ENCODE measurements at regions not wholly inside any gene's neighbourhood (a gene's known extent, or its start where the extent isn't known, plus 50 kb on each side); places are given as distances from the start of the nearest gene placed in this dataset.

DNA sequence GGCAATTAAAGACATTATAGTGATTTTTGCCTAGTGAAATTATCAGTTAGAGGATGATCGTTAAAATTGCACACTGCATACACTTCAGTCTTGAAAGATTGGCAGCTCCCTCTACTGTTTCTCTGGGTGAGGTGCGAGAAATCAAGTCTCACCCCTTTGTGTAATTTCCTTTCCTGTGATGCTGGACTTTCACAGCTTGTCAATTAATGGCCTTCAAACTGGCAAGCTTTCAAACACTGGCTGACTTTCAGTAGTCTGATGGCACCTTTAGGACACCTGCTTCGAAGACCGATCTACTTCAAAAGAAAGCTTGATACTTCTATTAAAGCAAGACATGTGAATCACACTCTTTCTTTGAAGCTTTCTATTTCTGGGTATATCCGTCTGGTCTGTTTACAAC lies 706.7 kb upstream of the PTPRD start:
- peak; percentile 6 for DNase-seq (ENCODE audit: low read depth, low spot score)

DNA sequence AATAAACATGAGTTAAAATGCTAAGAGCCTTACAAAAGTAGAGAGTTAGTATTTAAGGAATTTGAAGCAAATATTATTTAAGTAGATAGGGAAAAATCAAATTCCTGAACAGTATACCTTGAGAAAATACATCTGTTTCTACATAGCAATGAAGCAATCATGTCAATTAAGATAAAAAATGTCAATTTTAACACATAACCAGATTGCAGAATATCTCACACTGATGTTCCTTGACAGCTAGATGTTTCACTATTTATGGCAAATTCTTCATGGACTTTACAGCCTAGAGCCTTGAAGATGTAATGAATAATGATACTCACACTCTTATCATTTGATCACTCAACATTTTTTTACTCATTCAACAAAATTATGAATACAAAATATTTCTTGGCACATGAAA lies 708.2 kb upstream of the PTPRD start:
- no peaks in the 10 kb centered on the region for H3K9me3 ChIP-seq (replicated peaks; ENCODE audit: control insufficient read depth, insufficient read depth, low read length)
- POLR2A ChIA-PET = no interaction called here

More for the DNA sequence above, 706.7 kb upstream of the PTPRD start:
- Histone ChIP-seq H3K79me2 (ENCODE audit: control insufficient read depth, insufficient read depth, low read length) (no peaks in the 10 kb centered on the region), H3K4me1 (ENCODE audit: control insufficient read depth, extremely low read depth, insufficient read depth, low read length) (no peaks in the 10 kb centered on the region), H3K9me3 (replicated peaks; ENCODE audit: control insufficient read depth, insufficient read depth, low read length) (no peaks in the 10 kb centered on the region), H3K4me2 (ENCODE audit: insufficient read depth, low read length) (no peak overlapping the region), H2AFZ (ENCODE audit: low read depth, low read length) (no peak overlapping the region), H3K36me3 (ENCODE audit: control insufficient read depth in 2 of 2, extremely low read depth in 1 of 2, insufficient read depth in 2 of 2, low read length in 2 of 2) (no peaks in the 10 kb centered on the region), H3K27me3 (ENCODE audit: control insufficient read depth in 2 of 2, insufficient read depth in 2 of 2, low read length in 2 of 2) (no peaks in the 10 kb centered on the region), H3K27ac (ENCODE audit: insufficient read depth, low read depth, low read length) (no peak overlapping the region), H3K9ac (replicated peaks; ENCODE audit: extremely low read depth, insufficient read depth, low read length) (no peak overlapping the region), H4K20me1 (replicated peaks; ENCODE audit: control insufficient read depth, extremely low read depth, insufficient read depth, low read length) (no peaks in the 10 kb centered on the region), H3K4me3 (replicated peaks in 1 of 3; ENCODE audit: insufficient read depth in 1 of 3, low read depth in 1 of 3, low read length in 3 of 3) (no peak overlapping the region), H3K9me1 (replicated peaks; ENCODE audit: control insufficient read depth, extremely low read depth, insufficient read depth, low read length) (no peaks in the 10 kb centered on the region)
- no TSS peak for BruUV-seq (replicated peaks)
- TF ChIP-seq GATA2 (IDR thresholded peaks at IDR 0.05; ENCODE audit: insufficient read depth, insufficient read length, low read depth, low read length) = no peak
- TF ChIP-seq, protein P1, sequence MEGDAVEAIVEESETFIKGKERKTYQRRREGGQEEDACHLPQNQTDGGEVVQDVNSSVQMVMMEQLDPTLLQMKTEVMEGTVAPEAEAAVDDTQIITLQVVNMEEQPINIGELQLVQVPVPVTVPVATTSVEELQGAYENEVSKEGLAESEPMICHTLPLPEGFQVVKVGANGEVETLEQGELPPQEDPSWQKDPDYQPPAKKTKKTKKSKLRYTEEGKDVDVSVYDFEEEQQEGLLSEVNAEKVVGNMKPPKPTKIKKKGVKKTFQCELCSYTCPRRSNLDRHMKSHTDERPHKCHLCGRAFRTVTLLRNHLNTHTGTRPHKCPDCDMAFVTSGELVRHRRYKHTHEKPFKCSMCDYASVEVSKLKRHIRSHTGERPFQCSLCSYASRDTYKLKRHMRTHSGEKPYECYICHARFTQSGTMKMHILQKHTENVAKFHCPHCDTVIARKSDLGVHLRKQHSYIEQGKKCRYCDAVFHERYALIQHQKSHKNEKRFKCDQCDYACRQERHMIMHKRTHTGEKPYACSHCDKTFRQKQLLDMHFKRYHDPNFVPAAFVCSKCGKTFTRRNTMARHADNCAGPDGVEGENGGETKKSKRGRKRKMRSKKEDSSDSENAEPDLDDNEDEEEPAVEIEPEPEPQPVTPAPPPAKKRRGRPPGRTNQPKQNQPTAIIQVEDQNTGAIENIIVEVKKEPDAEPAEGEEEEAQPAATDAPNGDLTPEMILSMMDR (IDR thresholded peaks at IDR 0.05; ENCODE audit: extremely low read depth in 1 of 2, insufficient read depth in 1 of 2, low read depth in 1 of 2, low read length in 2 of 2) = peak; percentile 21 to 25
- CTCF ChIA-PET = interaction anchor here (0.6 to 1.4 kb wide), 3 partner anchors 21 to 707 kb away, joined by 3 to 15 read pairs (median 4); no protein-coding TSS in a partner anchor
- FAIRE-seq = no peak
- dilution Hi-C loops (cut with MboI; ENCODE audit: extremely low pct_ligation_motif_present, low sequenced_read_pairs) = no loop called here
- POLR2A ChIA-PET = no interaction called here
- intact Hi-C loops (cut with micrococcal nuclease) = loop anchor here (2.0 kb wide), 2 partner anchors 463 to 953 kb away; no protein-coding TSS in a partner anchor

More for the DNA sequence above, 708.2 kb upstream of the PTPRD start:
- Histone ChIP-seq H3K4me2 (ENCODE audit: insufficient read depth, low read length) (no peak overlapping the region), H3K27ac (ENCODE audit: insufficient read depth, low read depth, low read length) (no peak overlapping the region), H4K20me1 (replicated peaks; ENCODE audit: control insufficient read depth, extremely low read depth, insufficient read depth, low read length) (no peaks in the 10 kb centered on the region), H3K4me3 (replicated peaks in 1 of 3; ENCODE audit: insufficient read depth in 1 of 3, low read depth in 1 of 3, low read length in 3 of 3) (no peak overlapping the region), H3K27me3 (ENCODE audit: control insufficient read depth in 2 of 2, insufficient read depth in 2 of 2, low read length in 2 of 2) (no peaks in the 10 kb centered on the region), H3K4me1 (ENCODE audit: control insufficient read depth, extremely low read depth, insufficient read depth, low read length) (no peaks in the 10 kb centered on the region), H3K36me3 (ENCODE audit: control insufficient read depth in 2 of 2, extremely low read depth in 1 of 2, insufficient read depth in 2 of 2, low read length in 2 of 2) (no peaks in the 10 kb centered on the region), H3K79me2 (ENCODE audit: control insufficient read depth, insufficient read depth, low read length) (no peaks in the 10 kb centered on the region), H3K9me1 (replicated peaks; ENCODE audit: control insufficient read depth, extremely low read depth, insufficient read depth, low read length) (no peaks in the 10 kb centered on the region), H2AFZ (ENCODE audit: low read depth, low read length) (no peak overlapping the region), H3K9ac (replicated peaks; ENCODE audit: extremely low read depth, insufficient read depth, low read length) (no peak overlapping the region)
- dilution Hi-C loops (cut with MboI; ENCODE audit: extremely low pct_ligation_motif_present, low sequenced_read_pairs) = no loop called here
- CTCF ChIA-PET = no interaction called here
- TF ChIP-seq POLR2AphosphoS5 (IDR thresholded peaks at IDR 0.05; ENCODE audit: insufficient read depth, low read depth, low read length) = no peak
- TF ChIP-seq GATA2 (IDR thresholded peaks at IDR 0.05; ENCODE audit: insufficient read depth, insufficient read length, low read depth, low read length) = no peak
- TF ChIP-seq FOS (IDR thresholded peaks at IDR 0.05; ENCODE audit: borderline replicate concordance, insufficient read depth, low read length) = no peak
- TF ChIP-seq EZH2 (IDR thresholded peaks at IDR 0.05; ENCODE audit: borderline replicate concordance, low read depth, low read length, severe bottlenecking) = no peak
- TF ChIP-seq POLR2A (IDR thresholded peaks at IDR 0.05; ENCODE audit: low read depth, low read length) = no peak
- BruUV-seq (replicated peaks) = no TSS peak
- DNase-seq (ENCODE audit: low read depth, low spot score) (no peak), FAIRE-seq (no peak)
- intact Hi-C loops (cut with micrococcal nuclease) = no loop called here
